B cell (primary cell): ENCODE measurements at regions not wholly inside any gene's neighbourhood (a gene's known extent, or its start where the extent isn't known, plus 50 kb on each side); places are given as distances from the start of the nearest gene placed in this dataset.

ENCODE experiments used
- CTCF ChIP-seq: fragments of 200-600 bp; IDR thresholded peaks from one replicate; pipeline ENCODE4 v1.8.0; 2022; ENCODE audit warnings: antibody characterized with exemption, mild to moderate bottlenecking
- EZH2 ChIP-seq: IDR thresholded peaks from 2 replicates; pipeline ENCODE4 v1.6.1; 2012; ENCODE audit warnings: borderline replicate concordance, low read depth, mild to moderate bottlenecking, moderate library complexity, low read length; ENCODE audit not compliant: insufficient read depth, poor library complexity, severe bottlenecking

- TF ChIP-seq CTCF (no peak), EZH2 (no peak)
Measured at GRCh38 chr7:36016648-36017047, 136.4 kb upstream of the EEPD1 start.
